ENCODE measurements at regions not wholly inside any gene's neighbourhood (a gene's known extent, or its start where the extent isn't known, plus 50 kb on each side); places are given as distances from the start of the nearest gene placed in this dataset.

GRCh38 chr9:106724566-106724965 is 138.4 kb upstream of the ZNF462 start:
- H3K4me3 ChIP-seq (ENCODE audit: low read depth, low read length), result no peak overlapping the region
- no peak for TF ChIP-seq CTCF (IDR thresholded peaks at IDR 0.05; ENCODE audit: insufficient read depth, low read length, severe bottlenecking)
- H3K27me3 ChIP-seq (ENCODE audit: control insufficient read depth, insufficient read depth, low read length), result no peaks in the 10 kb centered on the region
- FAIRE-seq (no peak), DNase-seq (ENCODE audit: low read depth) (no peak)
- no peaks in the 10 kb centered on the region for H3K36me3 ChIP-seq (ENCODE audit: control insufficient read depth, insufficient read depth, low read length)

- H3K27me3 ChIP-seq (ENCODE audit: control insufficient read depth, insufficient read depth, low read length), result no peaks in the 10 kb centered on the region
- DNase-seq (ENCODE audit: low read depth), result no peak
- no peak for FAIRE-seq
- H3K4me3 ChIP-seq (ENCODE audit: low read depth, low read length), result no peak overlapping the region
- H3K36me3 ChIP-seq (ENCODE audit: control insufficient read depth, insufficient read depth, low read length), result no peaks in the 10 kb centered on the region
- no peak for TF ChIP-seq CTCF (IDR thresholded peaks at IDR 0.05; ENCODE audit: insufficient read depth, low read length, severe bottlenecking)
Measured at GRCh38 chr9:106726070-106726815, 136.7 kb upstream of the ZNF462 start.

GRCh38 chr9:106727969-106728368 is 135.0 kb upstream of the ZNF462 start:
- Histone ChIP-seq H3K36me3 (ENCODE audit: control insufficient read depth, insufficient read depth, low read length) (no peaks in the 10 kb centered on the region), H3K27me3 (ENCODE audit: control insufficient read depth, insufficient read depth, low read length) (no peaks in the 10 kb centered on the region), H3K4me3 (ENCODE audit: low read depth, low read length) (no peak overlapping the region)
- TF ChIP-seq CTCF (IDR thresholded peaks at IDR 0.05; ENCODE audit: insufficient read depth, low read length, severe bottlenecking), result no peak
- no peak for FAIRE-seq
- DNase-seq (ENCODE audit: low read depth), result no peak

- no peaks in the 10 kb centered on the region for H3K27me3 ChIP-seq (ENCODE audit: control insufficient read depth, insufficient read depth, low read length)
- H3K36me3 ChIP-seq (ENCODE audit: control insufficient read depth, insufficient read depth, low read length), result no peaks in the 10 kb centered on the region
- FAIRE-seq (no peak), DNase-seq (ENCODE audit: low read depth) (no peak)
- no peak overlapping the region for H3K4me3 ChIP-seq (ENCODE audit: low read depth, low read length)
- TF ChIP-seq CTCF (IDR thresholded peaks at IDR 0.05; ENCODE audit: insufficient read depth, low read length, severe bottlenecking), result no peak
Measured at GRCh38 chr9:106728860-106729259, 134.1 kb upstream of the ZNF462 start.

GRCh38 chr9:106731910-106732309 is 131.1 kb upstream of the ZNF462 start:
- Histone ChIP-seq H3K27me3 (ENCODE audit: control insufficient read depth, insufficient read depth, low read length) (no peaks in the 10 kb centered on the region), H3K36me3 (ENCODE audit: control insufficient read depth, insufficient read depth, low read length) (no peaks in the 10 kb centered on the region), H3K4me3 (ENCODE audit: low read depth, low read length) (no peak overlapping the region)
- FAIRE-seq (no peak), DNase-seq (ENCODE audit: low read depth) (no peak)
- TF ChIP-seq CTCF (IDR thresholded peaks at IDR 0.05; ENCODE audit: insufficient read depth, low read length, severe bottlenecking), result no peak
